SJCRH30 (cell line): ENCODE measurements at regions not wholly inside any gene's neighbourhood (a gene's known extent, or its start where the extent isn't known, plus 50 kb on each side); places are given as distances from the start of the nearest gene placed in this dataset.

Experiments used
- DNase-seq, 2 experiments: peaks; one replicate each; pipeline ENCODE4 v3.0.0-alpha.2; 2015 to 2020
- H3K27ac ChIP-seq: fragments of 250-450 bp; sonication (Bioruptor Pico); 2 replicates; pipeline ENCODE4 v1.5.1; 2020; ENCODE audit warnings: mild to moderate bottlenecking, moderate library complexity
- H3K27me3 ChIP-seq: fragments of 250-450 bp; sonication (Bioruptor Pico); 2 replicates; pipeline ENCODE4 v1.5.1; 2020; ENCODE audit warnings: mild to moderate bottlenecking, moderate library complexity
- H3K36me3 ChIP-seq: fragments of 250-450 bp; sonication (Bioruptor Pico); 2 replicates; pipeline ENCODE4 v1.5.1; 2020; ENCODE audit warnings: mild to moderate bottlenecking, moderate library complexity
- H3K4me1 ChIP-seq: fragments of 250-450 bp; sonication (Bioruptor Pico); 2 replicates; pipeline ENCODE4 v1.5.1; 2020; ENCODE audit warnings: mild to moderate bottlenecking, moderate library complexity
- H3K4me3 ChIP-seq: fragments of 250-450 bp; sonication (Bioruptor Pico); 2 replicates; pipeline ENCODE4 v1.5.1; 2020; ENCODE audit warnings: mild to moderate bottlenecking, moderate library complexity
- H3K9me3 ChIP-seq: fragments of 250-450 bp; sonication (Bioruptor Pico); replicated peaks from 2 replicates; pipeline ENCODE4 v1.5.1; 2020; ENCODE audit warnings: mild to moderate bottlenecking, moderate library complexity

DNA sequence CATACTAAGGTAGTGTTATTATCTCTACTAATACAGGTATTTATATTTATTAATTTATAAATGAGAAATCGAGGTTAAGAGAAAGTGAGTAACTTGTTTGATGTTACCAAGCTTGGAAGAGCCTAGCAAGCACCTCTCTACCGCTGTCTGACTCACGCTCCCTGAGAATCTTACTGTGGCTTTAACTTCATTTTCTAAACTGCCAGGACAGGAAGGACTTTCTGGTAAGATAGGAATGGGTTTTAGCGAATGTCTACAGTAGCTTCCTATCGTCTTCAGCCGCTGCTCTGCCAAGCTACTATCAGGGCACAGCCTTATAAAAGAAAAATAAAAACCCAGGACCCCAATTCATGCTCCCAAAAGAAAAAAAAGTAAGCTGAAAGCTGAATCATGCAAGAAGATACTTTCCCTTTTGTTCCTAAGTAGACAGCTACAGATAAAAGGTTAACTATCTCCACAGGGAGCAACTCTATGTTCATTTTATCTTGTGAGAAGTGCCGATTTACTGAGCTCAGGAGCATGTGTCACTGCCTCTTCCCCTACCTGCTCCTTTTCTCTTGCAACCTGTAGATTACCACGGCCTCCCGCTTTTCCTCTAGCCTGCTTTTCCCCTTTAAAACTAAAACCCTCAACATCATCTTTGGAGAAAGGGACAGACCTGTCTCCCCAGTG lies 60.2 kb downstream of the THNSL1 start:
- Histone ChIP-seq H3K27ac (no peak overlapping the region), H3K27me3 (0 out of 2 replicates have a peak, but pooled peaks cover 4% of the 10 kb centered on the region), H3K36me3 (no peaks in the 10 kb centered on the region), H3K9me3 (no peaks in the 10 kb centered on the region), H3K4me3 (no peak overlapping the region), H3K4me1 (peaks cover 13% of the 10 kb centered on the region)
- DNase-seq, result no peak

DNA sequence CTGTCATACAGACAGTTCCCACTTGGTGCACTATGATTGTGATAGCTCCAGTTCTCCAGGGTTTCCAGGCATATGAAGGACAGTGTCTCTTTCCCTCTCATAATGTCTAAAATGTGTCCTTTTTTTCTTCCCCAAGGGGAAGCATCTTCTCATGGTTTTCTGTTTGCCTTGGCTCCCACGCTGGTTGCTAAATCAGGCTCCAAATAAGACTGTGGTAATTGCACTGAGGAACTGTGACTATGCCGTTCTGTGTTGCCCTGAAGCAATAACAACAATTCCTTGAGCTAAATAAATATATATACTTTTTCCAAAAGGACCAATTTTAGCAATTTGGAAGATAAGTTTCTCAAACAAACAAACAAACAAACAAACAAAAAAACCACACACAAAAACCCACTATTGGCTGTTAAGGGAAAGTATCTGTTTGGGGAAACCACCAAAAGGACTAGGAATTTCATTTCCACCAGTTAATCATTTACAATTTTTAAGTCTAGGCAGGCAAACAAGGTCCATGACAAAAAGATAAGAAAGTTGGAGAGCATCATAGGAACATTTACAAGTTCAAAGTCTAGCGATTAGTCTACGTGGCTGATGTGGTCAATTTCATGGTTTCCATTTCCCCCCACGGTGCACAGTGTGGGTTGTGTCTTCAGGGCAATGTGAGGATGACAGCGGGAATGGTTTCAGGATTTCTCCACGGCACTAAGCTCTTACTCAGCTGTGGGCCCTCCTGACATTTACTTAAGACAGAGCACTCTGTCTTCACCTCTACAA lies 62.4 kb downstream of the THNSL1 start:
- H3K9me3 ChIP-seq, result no peaks in the 10 kb centered on the region
- peaks cover 20% of the 10 kb centered on the region for H3K4me1 ChIP-seq
- H3K36me3 ChIP-seq, result no peaks in the 10 kb centered on the region
- H3K4me3 ChIP-seq, result no peak overlapping the region
- DNase-seq, result peak in 1 of 2 experiments; percentile 30
- 0 out of 2 replicates have a peak, but pooled peaks cover 4% of the 10 kb centered on the region for H3K27me3 ChIP-seq
- no peak overlapping the region for H3K27ac ChIP-seq

DNA sequence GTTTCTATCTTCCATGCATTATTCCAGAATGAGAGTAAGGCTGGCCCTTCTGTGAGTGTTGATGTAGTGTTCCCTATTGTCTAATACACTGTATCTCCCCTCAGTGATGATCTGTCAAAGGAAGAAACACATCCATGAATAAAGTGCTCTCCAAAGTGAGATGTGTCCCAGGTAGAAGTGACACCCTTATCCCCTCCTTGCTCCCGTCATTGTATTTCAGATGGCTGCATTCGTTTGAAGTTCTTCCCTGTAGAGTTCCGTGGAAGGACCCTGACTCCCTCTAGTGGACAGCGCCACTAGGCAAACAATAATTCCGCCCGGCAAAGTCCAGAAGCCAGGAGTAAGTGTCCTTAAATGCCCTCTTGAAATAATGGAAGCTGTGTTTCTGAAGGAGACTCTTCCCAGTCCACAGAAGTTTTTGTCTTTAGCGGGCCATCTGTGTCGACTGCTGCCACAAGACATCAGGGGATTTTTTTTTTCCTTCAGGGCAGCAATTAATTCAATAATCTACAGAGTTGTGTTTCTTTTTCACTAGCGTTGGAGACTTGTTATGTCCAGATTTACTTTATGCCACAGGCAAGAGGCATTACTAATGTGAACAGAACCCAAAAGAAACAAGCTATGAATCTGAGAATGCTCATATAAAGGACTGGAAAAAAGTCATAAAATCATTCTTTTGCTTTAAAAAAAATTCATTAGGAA lies 64.6 kb downstream of the THNSL1 start:
- Histone ChIP-seq H3K4me3 (0 out of 2 replicates have a peak overlapping the region, but pooled peaks have one; percentile 6), H3K27me3 (0 out of 2 replicates have a peak, but pooled peaks cover 4% of the 10 kb centered on the region), H3K36me3 (no peaks in the 10 kb centered on the region), H3K27ac (peak overlapping the region; percentile 53), H3K4me1 (peaks cover 20% of the 10 kb centered on the region), H3K9me3 (no peaks in the 10 kb centered on the region)
- DNase-seq, result peak; percentile 84 to 96

DNA sequence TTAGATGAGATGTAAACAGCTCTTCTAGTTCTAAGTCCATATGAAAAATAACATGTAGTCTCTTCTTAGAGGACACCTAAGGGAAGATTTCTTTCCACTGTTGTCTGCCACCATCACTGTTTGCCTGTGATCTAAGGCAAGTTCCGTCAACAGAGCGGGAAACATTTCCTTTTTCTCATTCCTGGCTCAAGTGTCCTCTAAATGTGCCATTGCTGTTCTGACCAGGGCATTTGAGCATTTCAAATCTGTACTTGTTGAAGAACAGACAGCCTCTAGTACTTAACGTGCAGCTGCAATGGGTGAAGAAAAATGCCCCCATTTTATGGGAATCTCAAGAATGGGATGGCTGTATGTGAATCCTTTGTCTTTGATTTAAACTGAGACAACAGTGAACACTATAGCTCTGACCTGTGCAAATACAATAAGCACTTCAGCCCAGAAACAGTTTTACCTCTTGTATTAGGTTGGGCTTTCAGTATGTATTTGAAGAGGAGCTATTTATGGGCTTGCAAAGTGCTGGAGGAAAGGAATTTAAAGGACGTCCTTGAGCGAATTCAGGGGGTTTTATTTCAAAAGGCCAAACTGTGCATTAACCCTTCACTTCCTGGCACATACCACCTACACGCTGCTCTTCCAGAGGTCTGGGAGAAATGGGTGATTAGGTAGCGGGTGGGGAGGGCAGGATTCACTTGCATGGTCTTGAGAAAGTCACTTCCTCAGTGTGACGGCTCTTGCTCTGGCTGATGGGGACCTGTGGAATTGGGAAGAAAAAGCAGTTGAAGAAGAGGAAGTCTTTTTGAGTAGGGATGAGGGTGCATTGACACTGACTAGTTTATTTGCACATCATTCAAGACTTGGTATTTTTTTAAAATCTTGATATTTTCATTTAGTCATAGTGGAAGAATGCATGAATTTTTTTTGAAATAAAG lies 66.1 kb downstream of the THNSL1 start:
- H3K36me3 ChIP-seq, result no peaks in the 10 kb centered on the region
- no peak for DNase-seq
- no peaks in the 10 kb centered on the region for H3K9me3 ChIP-seq
- H3K27ac ChIP-seq, result no peak overlapping the region
- H3K4me1 ChIP-seq, result peaks cover 20% of the 10 kb centered on the region
- H3K27me3 ChIP-seq, result 0 out of 2 replicates have a peak, but pooled peaks cover 4% of the 10 kb centered on the region
- no peak overlapping the region for H3K4me3 ChIP-seq

DNA sequence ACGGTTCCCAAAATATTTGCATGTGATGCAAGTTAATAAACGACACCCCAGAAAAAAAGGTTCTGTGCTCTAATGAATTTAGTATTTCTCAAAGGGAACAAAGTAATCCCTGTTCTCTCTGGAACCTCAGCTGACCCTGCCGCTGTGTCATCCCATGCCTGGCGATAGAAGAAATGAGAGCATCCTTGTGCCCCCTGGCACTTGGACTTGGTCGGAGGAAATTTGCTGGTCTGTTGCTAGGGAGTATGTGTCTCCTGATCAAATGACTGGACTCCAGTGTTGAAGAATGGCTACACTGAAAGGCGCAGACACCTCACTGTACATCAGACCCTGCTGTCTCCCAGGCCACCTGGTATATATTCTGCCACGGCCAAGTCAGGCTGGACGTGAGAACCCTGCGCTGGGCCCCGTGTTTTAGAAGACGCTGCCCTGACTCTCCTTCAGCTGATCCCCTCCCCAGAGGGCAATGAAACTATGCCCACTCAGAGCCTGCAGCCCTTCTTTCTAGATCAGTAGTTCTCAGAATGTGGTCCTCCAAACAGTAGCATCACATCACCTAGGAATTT lies 67.2 kb downstream of the THNSL1 start:
- Histone ChIP-seq H3K27ac (no peak overlapping the region), H3K27me3 (0 out of 2 replicates have a peak, but pooled peaks cover 4% of the 10 kb centered on the region), H3K4me3 (no peak overlapping the region), H3K36me3 (no peaks in the 10 kb centered on the region), H3K4me1 (peaks cover 20% of the 10 kb centered on the region), H3K9me3 (no peaks in the 10 kb centered on the region)
- no peak for DNase-seq

DNA sequence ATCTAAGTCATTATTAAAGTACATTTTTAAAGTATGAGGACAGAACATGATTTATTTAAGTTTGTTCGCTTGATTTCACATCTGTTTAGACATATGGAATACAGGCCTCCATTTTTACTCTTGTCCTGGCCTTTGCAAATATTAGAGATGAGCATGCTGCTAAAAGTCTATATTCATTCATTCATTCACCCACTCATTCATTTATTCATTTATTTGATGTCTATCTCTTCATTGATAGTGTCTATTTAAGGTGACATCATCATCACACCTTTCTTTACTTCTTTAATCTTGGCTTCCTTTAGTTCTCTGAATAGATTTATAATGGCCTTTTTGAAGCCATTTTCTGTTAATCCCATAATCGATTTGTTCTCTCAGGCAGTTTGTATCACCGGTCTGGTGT lies 68.0 kb downstream of the THNSL1 start:
- no peak overlapping the region for H3K4me3 ChIP-seq
- H3K4me1 ChIP-seq, result peaks cover 15% of the 10 kb centered on the region
- H3K36me3 ChIP-seq, result no peaks in the 10 kb centered on the region
- no peak overlapping the region for H3K27ac ChIP-seq
- DNase-seq, result no peak
- 0 out of 2 replicates have a peak, but pooled peaks cover 4% of the 10 kb centered on the region for H3K27me3 ChIP-seq
- H3K9me3 ChIP-seq, result no peaks in the 10 kb centered on the region

DNA sequence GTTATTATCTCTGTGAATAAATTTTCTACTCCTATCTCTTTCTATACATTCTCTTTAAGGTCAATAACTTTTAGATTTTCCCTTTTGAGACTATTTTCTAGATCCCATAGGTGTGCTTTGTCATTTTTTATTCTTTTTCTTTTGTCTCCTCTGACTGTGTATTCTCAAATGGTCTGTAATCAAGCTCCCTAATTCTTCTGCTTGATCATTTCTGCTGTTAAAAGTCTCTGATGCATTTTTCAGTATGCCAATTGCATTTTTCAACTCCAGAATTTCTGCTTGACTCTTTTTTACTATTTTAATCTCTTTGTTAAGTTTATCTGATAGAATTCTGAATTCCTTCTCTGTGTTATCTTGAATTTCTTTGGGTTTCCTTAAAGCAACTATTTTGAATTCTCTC lies 78.2 kb downstream of the THNSL1 start:
- Histone ChIP-seq H3K9me3 (no peaks in the 10 kb centered on the region), H3K36me3 (no peaks in the 10 kb centered on the region), H3K4me3 (no peak overlapping the region), H3K4me1 (no peaks in the 10 kb centered on the region), H3K27ac (no peak overlapping the region), H3K27me3 (no peaks in the 10 kb centered on the region)
- no peak for DNase-seq

DNA sequence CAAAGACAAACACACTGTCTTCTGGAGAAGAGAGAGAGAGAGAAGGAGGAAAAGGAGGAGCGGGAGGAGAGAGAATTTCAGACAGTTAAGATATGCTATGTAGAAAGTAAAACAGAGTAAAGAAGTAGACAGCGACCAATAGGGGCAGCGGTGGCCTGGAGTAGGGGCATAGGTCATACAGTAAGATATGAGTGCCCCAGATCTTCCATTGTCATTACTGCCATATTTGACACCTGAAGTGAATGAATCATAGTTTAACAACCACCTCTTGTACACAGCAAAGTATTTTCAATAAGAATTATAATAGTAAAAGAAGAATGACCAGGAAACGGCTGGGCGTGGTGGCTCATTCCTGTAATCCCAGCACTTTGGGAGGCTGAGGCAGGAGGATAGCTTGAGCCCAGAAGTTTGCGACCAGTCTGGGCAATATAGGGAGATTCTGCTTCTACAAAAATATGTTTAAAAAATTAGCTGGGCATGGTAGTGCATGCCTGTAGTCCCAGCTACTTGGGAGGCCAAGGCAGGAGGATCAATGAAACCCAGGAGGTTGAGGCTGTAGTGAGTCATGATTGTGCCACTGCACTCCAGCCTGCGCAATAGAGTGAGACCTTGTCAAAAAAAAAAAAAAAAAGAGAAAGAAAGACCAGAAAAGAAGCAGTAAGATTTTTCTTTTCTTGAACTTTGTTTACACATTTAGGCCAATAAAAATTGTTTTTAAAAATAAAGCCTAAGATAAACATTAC lies 77.0 kb upstream of the GPR158 start:
- DNase-seq, result no peak
- Histone ChIP-seq H3K4me1 (no peaks in the 10 kb centered on the region), H3K27ac (no peak overlapping the region), H3K36me3 (no peaks in the 10 kb centered on the region), H3K27me3 (no peaks in the 10 kb centered on the region), H3K9me3 (no peaks in the 10 kb centered on the region), H3K4me3 (no peak overlapping the region)

DNA sequence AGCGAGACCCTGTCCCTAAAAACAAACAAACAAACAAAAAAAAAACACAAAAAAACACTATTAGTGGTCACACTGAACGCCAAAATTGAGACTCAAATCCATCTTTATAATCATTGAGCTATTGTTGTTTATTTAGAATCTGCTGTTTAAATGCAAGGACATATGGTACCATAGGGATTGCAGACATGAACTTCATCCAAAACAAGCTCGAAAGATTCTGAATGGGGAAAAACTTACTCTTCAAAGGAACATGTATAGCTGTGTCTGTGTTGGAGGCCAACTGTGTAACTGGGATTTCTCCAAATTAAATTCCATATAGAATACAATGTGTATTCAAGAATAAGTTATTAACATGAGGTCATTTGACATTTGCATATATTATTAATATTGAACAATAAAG lies 74.7 kb upstream of the GPR158 start:
- no peak for DNase-seq
- H3K4me3 ChIP-seq, result no peak overlapping the region
- no peaks in the 10 kb centered on the region for H3K36me3 ChIP-seq
- no peak overlapping the region for H3K27ac ChIP-seq
- H3K4me1 ChIP-seq, result no peaks in the 10 kb centered on the region
- H3K9me3 ChIP-seq, result no peaks in the 10 kb centered on the region
- H3K27me3 ChIP-seq, result no peaks in the 10 kb centered on the region

DNA sequence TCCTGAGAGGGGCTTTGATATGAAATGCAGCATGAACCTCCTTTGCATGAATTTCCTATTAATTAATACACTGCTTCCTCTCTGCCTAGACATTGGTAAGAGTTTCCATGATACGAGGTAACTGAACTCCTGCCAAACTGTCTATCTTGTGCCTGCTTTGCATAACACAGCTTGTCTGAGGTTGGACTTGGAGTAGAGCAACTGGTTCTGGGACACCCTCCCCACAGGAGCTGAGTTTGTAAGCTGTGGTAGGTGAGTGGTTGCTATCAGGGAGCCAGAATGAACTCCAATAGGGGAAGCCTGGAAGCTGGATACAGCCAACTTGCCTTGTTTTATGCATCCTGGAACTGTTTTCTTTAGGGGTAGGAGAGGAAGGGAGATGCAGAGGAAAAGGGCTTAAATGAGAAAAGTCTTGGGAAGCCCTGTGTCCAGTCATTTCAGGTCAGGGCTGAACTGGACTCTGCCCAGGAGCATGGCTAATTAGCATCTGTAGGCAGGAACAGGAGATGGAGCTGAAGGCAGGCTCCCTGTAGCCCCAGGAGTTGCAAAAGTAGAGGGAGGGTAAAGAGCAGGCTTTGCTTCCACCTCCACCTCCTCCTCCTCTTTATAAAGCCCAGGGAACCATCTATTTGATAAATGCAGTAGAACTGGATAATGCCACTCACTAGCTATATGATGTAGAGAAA lies 73.2 kb upstream of the GPR158 start:
- H3K4me1 ChIP-seq, result no peaks in the 10 kb centered on the region
- H3K27ac ChIP-seq, result no peak overlapping the region
- H3K36me3 ChIP-seq, result no peaks in the 10 kb centered on the region
- H3K27me3 ChIP-seq, result no peaks in the 10 kb centered on the region
- H3K9me3 ChIP-seq, result no peaks in the 10 kb centered on the region
- H3K4me3 ChIP-seq, result no peak overlapping the region
- no peak for DNase-seq

DNA sequence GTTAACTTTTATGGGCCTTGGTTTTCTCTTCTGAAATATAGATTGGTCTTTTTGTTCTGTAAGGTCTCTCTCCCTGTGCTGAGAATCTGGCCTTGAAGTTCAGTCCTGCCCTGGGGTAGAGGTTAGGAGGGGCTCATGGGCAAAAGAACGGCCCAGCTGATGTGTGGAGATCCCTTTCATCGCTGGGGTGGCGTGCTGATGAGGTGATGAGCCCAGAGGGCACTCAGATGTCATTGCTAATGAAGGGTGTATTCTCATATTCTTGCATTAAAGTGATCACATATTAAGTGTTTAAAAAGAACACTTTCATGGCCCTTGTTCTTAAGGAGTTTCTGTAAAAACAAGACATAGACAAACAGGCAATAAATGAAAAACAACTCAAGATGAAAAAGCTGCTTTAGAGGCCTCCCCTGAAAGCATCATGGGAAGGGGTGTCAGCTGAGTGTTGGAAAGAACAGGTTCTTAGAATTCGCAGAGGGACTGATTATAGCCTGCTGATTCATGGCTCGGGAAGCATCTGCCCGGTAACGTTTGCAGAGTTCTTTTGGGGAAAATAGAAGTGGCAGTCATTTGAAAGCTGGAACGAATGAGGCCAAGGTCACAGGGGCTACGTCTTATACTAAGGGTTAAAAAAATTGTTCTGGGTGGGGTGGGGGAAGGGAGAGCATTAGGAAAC lies 72.5 kb upstream of the GPR158 start:
- Histone ChIP-seq H3K36me3 (no peaks in the 10 kb centered on the region), H3K4me3 (no peak overlapping the region), H3K27me3 (no peaks in the 10 kb centered on the region), H3K4me1 (no peaks in the 10 kb centered on the region), H3K9me3 (no peaks in the 10 kb centered on the region), H3K27ac (no peak overlapping the region)
- DNase-seq, result no peak

DNA sequence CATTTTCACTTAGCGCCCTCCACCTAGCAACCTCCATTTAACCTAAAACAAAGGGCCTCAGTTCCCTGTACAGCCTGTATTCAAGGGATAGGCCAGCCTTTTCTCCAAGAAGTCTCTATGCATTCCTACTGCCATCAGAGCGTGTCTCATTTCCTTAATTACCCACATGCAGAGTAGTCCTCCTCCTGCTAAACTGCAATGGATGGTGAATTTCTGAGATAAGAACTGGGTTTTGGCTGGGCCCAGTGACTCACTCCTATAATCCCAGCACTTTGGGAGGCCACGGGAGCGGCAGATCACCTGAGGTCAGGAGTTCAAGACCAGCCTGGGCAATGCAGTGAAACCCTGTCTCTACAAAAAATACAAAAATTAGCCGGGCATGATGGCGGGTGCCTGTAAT lies 71.1 kb upstream of the GPR158 start:
- no peak overlapping the region for H3K4me3 ChIP-seq
- no peak overlapping the region for H3K27ac ChIP-seq
- no peaks in the 10 kb centered on the region for H3K27me3 ChIP-seq
- no peaks in the 10 kb centered on the region for H3K4me1 ChIP-seq
- no peak for DNase-seq
- no peaks in the 10 kb centered on the region for H3K36me3 ChIP-seq
- H3K9me3 ChIP-seq, result no peaks in the 10 kb centered on the region

DNA sequence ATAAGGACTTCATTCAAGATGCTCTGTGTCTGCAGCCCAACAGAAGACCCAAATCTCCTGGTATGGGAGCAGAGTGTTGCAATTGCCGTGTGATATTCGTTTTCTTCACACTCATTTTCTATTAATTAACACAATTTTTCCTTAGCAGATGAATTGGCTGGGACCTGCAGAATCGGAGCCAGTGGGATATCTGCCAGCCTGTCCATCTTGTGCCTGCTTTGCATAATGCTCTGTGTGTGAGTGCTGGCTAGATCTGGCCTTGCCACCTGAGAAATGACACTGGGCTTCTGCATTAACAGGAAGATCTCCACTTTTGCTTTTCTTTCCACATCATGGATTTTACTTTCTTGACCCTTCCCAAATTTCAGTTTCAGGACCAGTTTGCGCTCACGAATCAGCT lies 70.4 kb upstream of the GPR158 start:
- Histone ChIP-seq H3K4me3 (no peak overlapping the region), H3K9me3 (no peaks in the 10 kb centered on the region), H3K27me3 (no peaks in the 10 kb centered on the region), H3K36me3 (no peaks in the 10 kb centered on the region), H3K27ac (no peak overlapping the region), H3K4me1 (no peaks in the 10 kb centered on the region)
- DNase-seq, result no peak
